Transverse colon (tissue), 4 donors: ENCODE measurements at regions not wholly inside any gene's neighbourhood (a gene's known extent, or its start where the extent isn't known, plus 50 kb on each side); places are given as distances from the start of the nearest gene placed in this dataset.

Source experiments
- POLR2A ChIP-seq: fragments of 450-650 bp; IDR thresholded peaks from one replicate; pipeline ENCODE4 v1.6.1; 2016; ENCODE audit warnings: antibody characterized with exemption, mild to moderate bottlenecking, moderate library complexity
- POLR2AphosphoS5 ChIP-seq, 3 donors: sonication (generic); formaldehyde crosslinking; IDR thresholded peaks; one replicate each; pipeline ENCODE4 v1.6.1; 2016; ENCODE audit warnings: antibody characterized with exemption in 3 of 3
- TF ChIP-seq, protein P1 (sequence below), 5 experiments: fragments of 200-600 bp in 3 of 5; fragments of 450-650 bp in 2 of 5; sonication (generic) in 3 of 5; IDR thresholded peaks; 1 replicate in 2 of 5; 2 replicates in 3 of 5; pipeline ENCODE4 v1.5.1; 2016 to 2017; ENCODE audit warnings: antibody characterized with exemption in 5 of 5, inconsistent platforms in 3 of 5, mild to moderate bottlenecking in 2 of 5, moderate library complexity in 1 of 5

DNA sequence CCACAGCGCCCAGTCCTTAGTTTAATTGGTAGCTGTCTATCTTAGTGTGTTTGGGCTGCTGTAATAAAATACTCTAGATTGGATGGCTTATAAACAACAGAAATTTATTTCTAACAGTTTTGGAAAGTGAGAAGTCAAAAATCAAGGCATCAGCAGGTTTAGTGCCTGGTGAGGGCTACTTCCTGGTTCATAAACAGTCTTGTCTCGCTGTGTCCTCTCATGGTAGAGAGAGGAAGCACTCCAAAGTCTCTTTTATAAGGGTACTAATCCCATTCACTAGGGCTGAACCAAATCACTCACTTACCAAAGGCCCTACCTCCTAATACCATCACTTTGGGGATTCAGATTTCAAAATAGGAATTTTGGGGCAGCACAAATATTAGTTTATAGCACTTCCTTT is 336.9 kb upstream of the RSPO3 start:
- no peak for TF ChIP-seq POLR2A
- TF ChIP-seq, protein P1, sequence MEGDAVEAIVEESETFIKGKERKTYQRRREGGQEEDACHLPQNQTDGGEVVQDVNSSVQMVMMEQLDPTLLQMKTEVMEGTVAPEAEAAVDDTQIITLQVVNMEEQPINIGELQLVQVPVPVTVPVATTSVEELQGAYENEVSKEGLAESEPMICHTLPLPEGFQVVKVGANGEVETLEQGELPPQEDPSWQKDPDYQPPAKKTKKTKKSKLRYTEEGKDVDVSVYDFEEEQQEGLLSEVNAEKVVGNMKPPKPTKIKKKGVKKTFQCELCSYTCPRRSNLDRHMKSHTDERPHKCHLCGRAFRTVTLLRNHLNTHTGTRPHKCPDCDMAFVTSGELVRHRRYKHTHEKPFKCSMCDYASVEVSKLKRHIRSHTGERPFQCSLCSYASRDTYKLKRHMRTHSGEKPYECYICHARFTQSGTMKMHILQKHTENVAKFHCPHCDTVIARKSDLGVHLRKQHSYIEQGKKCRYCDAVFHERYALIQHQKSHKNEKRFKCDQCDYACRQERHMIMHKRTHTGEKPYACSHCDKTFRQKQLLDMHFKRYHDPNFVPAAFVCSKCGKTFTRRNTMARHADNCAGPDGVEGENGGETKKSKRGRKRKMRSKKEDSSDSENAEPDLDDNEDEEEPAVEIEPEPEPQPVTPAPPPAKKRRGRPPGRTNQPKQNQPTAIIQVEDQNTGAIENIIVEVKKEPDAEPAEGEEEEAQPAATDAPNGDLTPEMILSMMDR (IDR thresholded peaks at IDR 0.05), result no peak
- TF ChIP-seq POLR2AphosphoS5 (IDR thresholded peaks at IDR 0.05), result no peak
